Aorta (tissue), 5 donors: ENCODE measurements at regions not wholly inside any gene's neighbourhood (a gene's known extent, or its start where the extent isn't known, plus 50 kb on each side); places are given as distances from the start of the nearest gene placed in this dataset.

ENCODE experiments used
- ATAC-seq: fragments of 200-7000 bp; cut with Tn5 transposase; one replicate; pipeline ENCODE4 v1.9.1; 2022; ENCODE audit warnings: moderate library complexity; ENCODE audit not compliant: low FRiP score
- DNase-seq, 2 donors: peaks; one replicate each; pipeline ENCODE4 v3.0.0-alpha.2; 2020
- H3K27ac ChIP-seq, 2 donors: one replicate each; pipeline ENCODE4 v1.5.1; 2013; ENCODE audit warnings: low read length in 2 of 2, mild to moderate bottlenecking in 2 of 2, moderate library complexity in 2 of 2, control low read depth in 1 of 2, inconsistent platforms in 1 of 2, low read depth in 1 of 2
- H3K27me3 ChIP-seq, 2 donors: one replicate each; pipeline ENCODE4 v1.6.1; 2013; ENCODE audit warnings: control low read depth in 1 of 2, low read length in 1 of 2, mild to moderate bottlenecking in 1 of 2, moderate library complexity in 1 of 2; ENCODE audit not compliant: insufficient read depth in 2 of 2, control insufficient read depth in 1 of 2
- H3K36me3 ChIP-seq, 2 donors: one replicate each; pipeline ENCODE4 v1.6.1; 2013; ENCODE audit warnings: control low read depth in 1 of 2, low read length in 1 of 2, mild to moderate bottlenecking in 1 of 2; ENCODE audit not compliant: insufficient read depth in 2 of 2, control insufficient read depth in 1 of 2
- H3K4me1 ChIP-seq, 2 donors: one replicate each; pipeline ENCODE4 v1.6.1; 2013; ENCODE audit warnings: low read length in 2 of 2, control low read depth in 1 of 2, mild to moderate bottlenecking in 1 of 2, moderate library complexity in 1 of 2; ENCODE audit not compliant: insufficient read depth in 2 of 2, control insufficient read depth in 1 of 2
- H3K4me3 ChIP-seq, 2 donors: one replicate each; pipeline ENCODE4 v1.5.1; 2013; ENCODE audit warnings: low read length in 2 of 2, control low read depth in 1 of 2, mild to moderate bottlenecking in 1 of 2
- H3K9me3 ChIP-seq: one replicate; pipeline ENCODE4 v1.6.1; 2013; ENCODE audit warnings: mild to moderate bottlenecking, low read length; ENCODE audit not compliant: control insufficient read depth
- whole genome bisulfite sequencing, 2 donors: extraction: QIAGEN DNeasy Blood & Tissue Kit; methylation state at CpG; one replicate each; pipeline ENCODE4 v1.1.7; 2013; 5-methylcytosine and 5-hydroxymethylcytosine counted together
- intact Hi-C, 2 donors: fragments of 100-400 bp; cut with DNase I; formaldehyde crosslinking; loops; one replicate each; pipeline versions ENCODE4 v1.14.2 to v1.15.0; 2022
- donor health status: healthy with polysubstance abuse.
- donor health status: Bipolar disorder and iron deficiency.
- donor health status: DM: no; HTN: no; CAD: no.
- donor health status: DM: no; HTN: no; CAD: no.
- donor health status: DM: yes; HTN: yes; CAD: no.

DNA sequence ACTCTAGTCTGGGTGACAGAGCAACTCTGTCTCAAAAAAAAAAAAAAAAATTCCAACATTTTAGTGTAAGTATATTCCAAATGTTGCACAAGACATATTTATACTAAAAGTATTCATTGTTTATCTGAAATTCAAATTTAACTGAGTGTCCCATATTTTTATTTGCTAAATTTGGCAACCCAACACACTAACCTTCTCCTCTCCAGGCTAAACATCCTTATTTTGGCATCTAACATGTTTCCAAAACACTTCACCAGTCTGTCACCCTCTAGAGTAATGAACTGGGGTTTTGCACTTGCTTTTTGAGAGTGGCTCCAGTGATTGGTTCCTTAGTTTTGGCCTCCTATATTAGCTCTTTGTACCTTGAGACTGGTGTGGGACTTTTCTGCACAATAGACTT lies 243.4 kb upstream of the SALL1 start:
- ATAC-seq (no peak), DNase-seq (no peak)
- H3K4me3 ChIP-seq: no peak overlapping the region
- no peaks in the 10 kb centered on the region for H3K9me3 ChIP-seq
- no peaks in the 10 kb centered on the region for H3K27me3 ChIP-seq
- H3K4me1 ChIP-seq: no peaks in the 10 kb centered on the region
- H3K36me3 ChIP-seq: no peaks in the 10 kb centered on the region
- intact Hi-C loops: no loop called here
- no peak overlapping the region for H3K27ac ChIP-seq

DNA sequence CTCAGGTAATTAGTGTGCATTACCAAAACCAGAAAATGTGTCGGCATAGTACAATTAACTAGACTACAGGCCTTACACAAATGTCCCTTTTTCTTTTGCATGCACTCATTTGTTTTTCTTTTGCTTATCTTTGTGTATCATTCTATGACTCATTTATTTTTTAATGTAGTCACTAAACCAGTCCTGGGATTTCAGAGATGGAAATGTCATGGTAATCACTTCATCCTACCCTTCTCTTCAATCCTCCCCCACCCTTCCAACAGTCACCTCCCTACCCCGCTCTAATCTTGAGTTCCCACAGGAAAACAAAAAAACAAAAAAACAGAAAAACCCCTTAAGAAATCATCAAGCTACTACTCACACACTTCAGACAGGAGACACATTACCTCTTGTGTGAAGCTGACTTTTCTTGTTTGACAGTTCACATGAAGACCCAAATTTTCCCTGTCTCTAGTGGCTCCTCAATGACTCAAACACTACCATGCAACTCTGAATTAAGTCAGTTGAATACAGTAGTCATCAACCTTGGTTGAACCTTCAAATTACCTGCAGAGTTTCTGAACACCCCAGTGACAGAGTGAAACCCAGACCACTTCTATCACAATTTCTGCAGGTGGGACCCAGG lies 242.4 kb upstream of the SALL1 start:
- Histone ChIP-seq H3K27ac (no peak overlapping the region), H3K36me3 (no peaks in the 10 kb centered on the region), H3K27me3 (no peaks in the 10 kb centered on the region), H3K4me3 (no peak overlapping the region), H3K4me1 (no peaks in the 10 kb centered on the region), H3K9me3 (peaks cover 2% of the 10 kb centered on the region)
- DNase-seq: no peak
- WGBS, 2 donors: 80 to 87% methylated on average over 2 of the region's 2 CpGs
- no peak for ATAC-seq
- intact Hi-C loops: no loop called here

DNA sequence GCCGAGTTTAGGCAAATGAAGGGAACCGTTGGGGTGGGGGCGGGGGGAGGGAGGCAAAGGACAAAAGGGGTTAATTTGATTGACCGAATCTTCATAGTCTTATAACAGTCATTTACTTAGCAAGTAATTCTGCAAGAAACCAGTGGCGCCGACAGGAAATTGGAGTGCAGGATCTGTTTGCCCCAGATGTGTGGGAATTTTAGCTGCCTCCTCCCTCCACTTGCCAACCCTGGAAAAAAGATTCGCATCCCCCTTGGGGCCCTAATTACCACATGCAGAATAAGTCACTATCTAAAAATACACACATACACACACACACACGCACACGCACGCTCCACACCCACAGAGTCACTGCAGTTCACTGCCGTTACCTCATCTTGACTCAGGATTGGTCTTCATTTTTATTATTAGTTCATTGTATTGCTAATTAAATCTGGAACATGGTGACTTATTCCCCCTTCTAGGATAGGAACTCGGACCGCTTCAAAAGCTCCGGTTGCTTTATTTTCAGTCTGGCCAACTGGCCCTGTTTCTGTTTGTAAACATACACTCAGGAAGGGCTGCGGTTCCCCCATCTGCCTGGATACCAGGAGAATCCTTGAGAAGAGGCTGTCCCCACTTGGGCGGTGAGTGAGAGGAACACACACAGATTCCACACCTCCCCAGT lies 241.6 kb upstream of the SALL1 start:
- peaks cover 3% of the 10 kb centered on the region for H3K9me3 ChIP-seq
- H3K4me1 ChIP-seq: no peaks in the 10 kb centered on the region
- no peaks in the 10 kb centered on the region for H3K36me3 ChIP-seq
- no peak overlapping the region for H3K4me3 ChIP-seq
- DNase-seq: no peak
- 44 to 49% methylated on average over 16 of the region's 16 CpGs for WGBS, 2 donors
- H3K27me3 ChIP-seq: no peaks in the 10 kb centered on the region
- intact Hi-C loops: no loop called here
- ATAC-seq: no peak
- no peak overlapping the region for H3K27ac ChIP-seq

DNA sequence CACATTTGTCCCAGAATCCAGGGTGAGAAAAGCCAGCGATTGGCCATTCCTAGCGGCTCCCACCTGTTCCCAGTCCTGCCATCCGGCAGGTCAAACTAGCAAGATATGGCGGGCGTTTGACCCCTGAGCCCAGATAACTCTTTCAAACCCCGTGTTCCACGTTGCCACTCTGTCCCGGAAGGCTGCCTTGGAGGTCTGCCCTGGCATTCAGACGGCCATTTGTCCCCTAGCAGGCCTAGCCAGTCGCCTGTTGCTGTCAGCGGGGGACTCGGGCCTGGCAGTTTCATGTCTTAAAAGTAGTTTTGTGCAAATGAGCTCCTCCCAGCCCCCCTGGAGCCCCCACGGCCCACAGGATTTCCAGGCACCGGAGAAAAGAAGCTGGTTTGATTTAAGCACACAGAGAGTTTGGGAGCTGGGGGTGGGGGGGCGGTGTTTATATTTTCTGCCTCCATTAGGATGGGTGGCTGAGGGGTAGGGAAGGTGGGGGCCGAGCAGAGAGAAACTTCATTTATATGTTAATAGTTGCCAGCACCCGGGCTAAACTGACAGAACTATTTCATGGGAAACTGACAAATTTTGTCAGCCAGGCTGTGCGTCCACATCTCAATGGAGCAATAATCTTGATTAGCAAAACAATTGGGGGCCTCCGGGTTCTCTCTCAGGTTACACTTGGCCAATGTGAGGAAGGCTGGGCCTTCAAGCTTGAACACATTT lies 240.9 kb upstream of the SALL1 start:
- Histone ChIP-seq H3K27me3 (no peaks in the 10 kb centered on the region), H3K27ac (no peak overlapping the region), H3K4me1 (no peaks in the 10 kb centered on the region), H3K36me3 (no peaks in the 10 kb centered on the region), H3K4me3 (no peak overlapping the region), H3K9me3 (peaks cover 3% of the 10 kb centered on the region)
- ATAC-seq: no peak
- intact Hi-C loops: no loop called here
- WGBS, 2 donors: 24 to 36% methylated on average over 19 of the region's 19 CpGs
- no peak for DNase-seq

DNA sequence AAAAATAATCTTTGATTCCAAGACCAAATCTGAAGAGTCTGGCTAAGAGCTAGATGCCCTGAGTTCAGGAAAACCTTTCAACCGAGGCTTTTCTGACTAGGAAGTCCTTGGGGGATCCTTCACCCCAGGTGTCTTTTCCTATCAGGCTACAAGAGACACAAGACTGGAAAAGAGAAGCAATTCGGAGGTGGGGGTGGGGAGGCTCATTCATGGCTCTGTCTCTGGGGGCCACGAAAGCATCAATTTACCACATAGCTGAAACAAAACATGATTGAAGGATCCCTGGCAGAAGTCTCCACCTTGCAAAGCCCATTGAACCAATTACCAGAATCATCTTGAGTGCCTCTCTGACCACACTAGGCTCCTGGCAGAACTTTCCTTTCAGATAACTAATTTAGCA lies 239.8 kb upstream of the SALL1 start:
- intact Hi-C loops: no loop called here
- Histone ChIP-seq H3K27me3 (no peaks in the 10 kb centered on the region), H3K36me3 (no peaks in the 10 kb centered on the region), H3K27ac (no peak overlapping the region), H3K4me3 (no peak overlapping the region), H3K4me1 (no peaks in the 10 kb centered on the region), H3K9me3 (peaks cover 3% of the 10 kb centered on the region)
- 44 to 47% methylated on average over 3 of the region's 3 CpGs for WGBS, 2 donors
- DNase-seq (no peak), ATAC-seq (no peak)

DNA sequence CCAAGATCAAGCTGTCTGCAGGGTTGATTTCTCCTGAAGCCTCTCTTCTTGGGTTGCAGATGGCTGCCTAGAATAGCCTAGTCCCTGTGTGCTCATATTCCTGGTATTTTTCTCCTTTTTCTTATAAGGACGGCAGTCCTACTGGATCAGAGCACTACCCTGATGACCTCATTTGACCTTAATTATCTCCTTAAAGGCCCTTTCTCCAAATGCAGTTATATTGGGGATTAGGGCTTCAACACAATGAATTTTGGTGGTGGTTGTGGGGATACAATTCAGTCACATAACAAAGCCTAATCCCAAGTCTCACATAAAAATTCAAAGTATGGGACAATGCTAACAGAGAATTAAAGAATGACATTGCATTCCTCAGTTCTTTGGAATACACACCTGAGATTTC lies 238.8 kb upstream of the SALL1 start:
- ATAC-seq (no peak), DNase-seq (no peak)
- WGBS, 2 donors: 44 to 75% methylated on average over 1 of the region's 1 CpG
- Histone ChIP-seq H3K27me3 (no peaks in the 10 kb centered on the region), H3K9me3 (peaks cover 3% of the 10 kb centered on the region), H3K27ac (no peak overlapping the region), H3K4me3 (no peak overlapping the region), H3K4me1 (no peaks in the 10 kb centered on the region), H3K36me3 (no peaks in the 10 kb centered on the region)
- intact Hi-C loops: no loop called here

DNA sequence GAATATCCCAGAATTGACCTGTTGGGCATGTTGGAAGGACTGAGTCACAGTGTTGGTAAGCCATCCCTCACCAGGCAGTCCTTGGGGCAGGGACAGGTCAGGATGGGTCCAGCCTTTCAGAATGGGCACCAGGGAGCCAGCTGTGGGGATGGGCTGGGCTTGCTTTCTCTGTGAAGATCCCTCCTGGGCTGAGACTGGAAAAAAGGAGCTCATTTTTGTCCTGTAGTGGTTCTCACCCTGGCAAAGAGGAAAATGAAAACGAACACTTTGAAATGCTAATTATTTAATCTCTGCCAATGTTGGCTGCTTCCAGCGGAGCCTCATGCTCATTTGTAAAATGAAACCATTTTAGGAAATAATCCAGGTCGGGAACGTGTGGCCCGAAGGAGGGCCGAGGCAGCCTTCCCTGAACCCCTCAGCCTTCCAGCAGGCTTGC lies 237.5 kb upstream of the SALL1 start:
- H3K4me3 ChIP-seq: no peak overlapping the region
- no peak for ATAC-seq
- H3K36me3 ChIP-seq: no peaks in the 10 kb centered on the region
- 69 to 74% methylated on average over 6 of the region's 6 CpGs for WGBS, 2 donors
- peaks cover 0 to 2% of the 10 kb centered on the region in 2 donors for H3K27me3 ChIP-seq
- intact Hi-C loops: no loop called here
- no peak for DNase-seq
- peaks cover 3% of the 10 kb centered on the region for H3K9me3 ChIP-seq
- no peaks in the 10 kb centered on the region for H3K4me1 ChIP-seq
- no peak overlapping the region for H3K27ac ChIP-seq

DNA sequence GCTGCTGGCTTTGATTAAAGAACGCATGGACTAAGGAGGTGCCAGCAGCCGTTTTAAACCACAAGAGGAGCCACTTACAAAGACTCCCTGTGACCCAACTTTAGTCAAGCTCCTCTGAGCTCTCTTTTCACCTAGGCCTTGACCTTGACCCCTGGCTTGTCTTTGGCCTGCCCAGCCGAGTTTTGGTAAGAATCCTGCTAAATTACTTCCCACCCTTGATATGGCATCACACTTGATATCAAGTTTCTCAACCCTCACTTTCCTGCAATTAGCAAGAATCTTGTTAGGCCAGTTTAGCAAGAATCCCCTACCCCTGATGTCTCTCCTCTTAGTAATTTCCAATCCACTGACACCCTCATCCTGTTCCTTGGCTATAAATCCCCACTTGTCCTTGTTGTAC lies 232.8 kb upstream of the SALL1 start:
- intact Hi-C loops: no loop called here
- Histone ChIP-seq H3K4me3 (no peak overlapping the region), H3K36me3 (no peaks in the 10 kb centered on the region), H3K27ac (no peak overlapping the region), H3K4me1 (no peaks in the 10 kb centered on the region), H3K9me3 (peaks cover 3% of the 10 kb centered on the region), H3K27me3 (peaks cover 0 to 2% of the 10 kb centered on the region in 2 donors)
- ATAC-seq (no peak), DNase-seq (no peak)
- 35 to 37% methylated on average over 3 of the region's 3 CpGs for WGBS, 2 donors

DNA sequence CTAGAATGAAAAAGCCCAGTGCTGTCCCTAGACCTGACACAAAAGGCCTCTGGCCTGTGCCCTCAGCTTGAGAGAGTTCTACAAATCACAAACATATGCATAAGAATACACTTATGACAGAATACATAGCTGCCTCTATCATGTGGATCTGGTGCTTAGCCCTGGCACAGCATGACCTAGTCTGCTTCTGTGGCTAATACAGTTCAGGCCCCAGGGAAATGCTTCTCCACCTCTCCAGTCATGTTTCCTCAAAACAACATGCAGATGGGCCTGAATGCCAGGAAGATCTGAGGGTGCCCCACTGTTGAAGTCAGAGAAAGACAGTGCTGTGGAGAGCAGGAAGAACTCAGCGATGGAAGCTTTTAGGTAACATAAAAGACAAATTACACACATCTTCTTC lies 231.9 kb upstream of the SALL1 start:
- WGBS, 2 donors: 79 to 83% methylated on average over 1 of the region's 1 CpG
- Histone ChIP-seq H3K9me3 (peaks cover 2% of the 10 kb centered on the region), H3K4me1 (no peaks in the 10 kb centered on the region), H3K36me3 (no peaks in the 10 kb centered on the region), H3K27me3 (peaks cover 0 to 2% of the 10 kb centered on the region in 2 donors), H3K4me3 (no peak overlapping the region), H3K27ac (no peak overlapping the region)
- ATAC-seq (no peak), DNase-seq (no peak)
- intact Hi-C loops: no loop called here
